HEK293 (cell line): ENCODE measurements at regions not wholly inside any gene's neighbourhood (a gene's known extent, or its start where the extent isn't known, plus 50 kb on each side); places are given as distances from the start of the nearest gene placed in this dataset.

Source experiments
- CTCF ChIA-PET: fragments of 350-600 bp; formaldehyde crosslinking; extraction: SDS; loops from one replicate; lab custom pipeline; 2021; ENCODE audit warnings: antibody characterized with exemption; lab: Yijun Ruan, JAX
- POLR2A ChIA-PET: fragments of 300-600 bp; formaldehyde crosslinking; extraction: SDS; loops from one replicate; lab custom pipeline; 2020; ENCODE audit warnings: antibody characterized with exemption, inconsistent platforms; lab: Yijun Ruan, JAX
- H3K27ac ChIP-seq: fragments of 200-500 bp; sonication (Bioruptor generic); 2 replicates; pipeline ENCODE4 v1.5.1; 2014; ENCODE audit warnings: low read depth, low read length, control low read depth, inconsistent platforms; ENCODE audit errors: extremely low read depth
- H3K36me3 ChIP-seq, 2 experiments: fragments of 200-500 bp in 1 of 2; sonication (Bioruptor generic) in 1 of 2; 1 replicate in 1 of 2; 2 replicates in 1 of 2; pipeline ENCODE4 v1.5.1; 2014 to 2017; ENCODE audit warnings: inconsistent platforms in 2 of 2, low read length in 2 of 2; ENCODE audit not compliant: control insufficient read depth in 2 of 2, insufficient read depth in 1 of 2
- H3K4me1 ChIP-seq: fragments of 200-500 bp; sonication (Bioruptor generic); 2 replicates; pipeline ENCODE4 v1.5.1; 2014; ENCODE audit warnings: mild to moderate bottlenecking, low read length, inconsistent platforms; ENCODE audit not compliant: control insufficient read depth, insufficient read depth
- H3K4me3 ChIP-seq: 2 replicates; pipeline ENCODE4 v1.5.1; 2011; ENCODE audit warnings: low read depth, mild to moderate bottlenecking, control low read depth, low read length, moderate library complexity
- H3K9me3 ChIP-seq: fragments of 200-500 bp; sonication (Bioruptor generic); 2 replicates; pipeline ENCODE4 v1.5.1; 2014; ENCODE audit warnings: low read depth, low read length, inconsistent platforms; ENCODE audit not compliant: control insufficient read depth, insufficient read depth
- HOXC10 ChIP-seq: sonication (generic); formaldehyde crosslinking; IDR thresholded peaks from 2 replicates; pipeline ENCODE4 v1.8.1; 2023; ENCODE audit warnings: mild to moderate bottlenecking, missing genetic modification reagents
- KLF10 ChIP-seq: fragments of 450-650 bp; IDR thresholded peaks from 2 replicates; pipeline ENCODE4 v1.5.1; 2018; ENCODE audit warnings: missing biosample characterization, mild to moderate bottlenecking, missing genetic modification characterization
- KLF17 ChIP-seq: fragments of 450-650 bp; formaldehyde crosslinking; IDR thresholded peaks from 2 replicates; pipeline ENCODE4 v1.5.1; 2016; ENCODE audit warnings: missing biosample characterization, missing genetic modification characterization
- MEIS1 ChIP-seq: sonication (generic); formaldehyde crosslinking; IDR thresholded peaks from 2 replicates; pipeline ENCODE4 v1.8.1; 2022; ENCODE audit warnings: missing genetic modification reagents, mild to moderate bottlenecking, borderline replicate concordance
- MZF1 ChIP-seq: fragments of 450-650 bp; formaldehyde crosslinking; IDR thresholded peaks from 2 replicates; pipeline ENCODE4 v1.5.1; 2017; ENCODE audit warnings: missing biosample characterization, missing genetic modification characterization, borderline replicate concordance
- PRDM1 ChIP-seq: fragments of 450-650 bp; formaldehyde crosslinking; IDR thresholded peaks from 2 replicates; pipeline ENCODE4; 2016; ENCODE audit warnings: missing biosample characterization, missing genetic modification characterization
- SP3 ChIP-seq: fragments of 450-650 bp; formaldehyde crosslinking; IDR thresholded peaks from 2 replicates; pipeline ENCODE4 v1.5.1; 2016; ENCODE audit warnings: missing biosample characterization, missing genetic modification characterization
- ZBTB21 ChIP-seq: fragments of 450-650 bp; formaldehyde crosslinking; IDR thresholded peaks from 2 replicates; pipeline ENCODE4 v1.5.1; 2017; ENCODE audit warnings: missing biosample characterization, missing genetic modification characterization
- ZNF114 ChIP-seq: fragments of 450-650 bp; formaldehyde crosslinking; IDR thresholded peaks from 2 replicates; pipeline ENCODE4 v1.5.0; 2017; ENCODE audit warnings: missing biosample characterization, missing genetic modification characterization
- ZNF138 ChIP-seq: fragments of 450-650 bp; formaldehyde crosslinking; IDR thresholded peaks from 2 replicates; pipeline ENCODE4 v1.5.1; 2016; ENCODE audit warnings: missing biosample characterization, missing genetic modification characterization, borderline replicate concordance
- ZNF157 ChIP-seq: fragments of 450-650 bp; formaldehyde crosslinking; IDR thresholded peaks from 2 replicates; pipeline ENCODE4 v1.5.1; 2016; ENCODE audit warnings: missing biosample characterization, missing genetic modification characterization
- ZNF169 ChIP-seq: fragments of 450-650 bp; formaldehyde crosslinking; IDR thresholded peaks from 2 replicates; pipeline ENCODE4 v1.5.1; 2016; ENCODE audit warnings: missing biosample characterization, missing genetic modification characterization
- ZNF26 ChIP-seq: fragments of 450-650 bp; formaldehyde crosslinking; IDR thresholded peaks from 2 replicates; pipeline ENCODE4 v1.5.1; 2016; ENCODE audit warnings: missing biosample characterization, missing genetic modification characterization
- ZNF416 ChIP-seq: fragments of 450-650 bp; formaldehyde crosslinking; IDR thresholded peaks from 2 replicates; pipeline ENCODE4 v1.5.1; 2016; ENCODE audit warnings: missing biosample characterization, missing genetic modification characterization
- ZNF449 ChIP-seq: fragments of 450-650 bp; formaldehyde crosslinking; IDR thresholded peaks from 2 replicates; pipeline ENCODE4 v1.5.1; 2017; ENCODE audit warnings: missing biosample characterization, mild to moderate bottlenecking, missing genetic modification characterization, moderate library complexity
- ZNF513 ChIP-seq: fragments of 450-650 bp; IDR thresholded peaks from 2 replicates; pipeline ENCODE4 v1.5.1; 2018; ENCODE audit warnings: missing biosample characterization, missing genetic modification characterization
- ZNF548 ChIP-seq: fragments of 450-650 bp; formaldehyde crosslinking; IDR thresholded peaks from 2 replicates; pipeline ENCODE4 v1.5.1; 2016; ENCODE audit warnings: missing biosample characterization, missing genetic modification characterization
- ZNF555 ChIP-seq: fragments of 450-650 bp; formaldehyde crosslinking; conservative IDR thresholded peaks from 2 replicates; pipeline ENCODE4 v1.5.1; 2017; ENCODE audit warnings: missing biosample characterization, mild to moderate bottlenecking, missing genetic modification characterization, inconsistent platforms
- ZNF558 ChIP-seq: fragments of 450-650 bp; formaldehyde crosslinking; IDR thresholded peaks from 2 replicates; pipeline ENCODE4 v1.5.1; 2016; ENCODE audit warnings: missing biosample characterization, missing genetic modification characterization
- ZNF658 ChIP-seq: fragments of 450-650 bp; formaldehyde crosslinking; IDR thresholded peaks from 2 replicates; pipeline ENCODE4; 2016; ENCODE audit warnings: missing biosample characterization, missing genetic modification characterization
- ZNF768 ChIP-seq: fragments of 450-650 bp; formaldehyde crosslinking; IDR thresholded peaks from 2 replicates; pipeline ENCODE4 v1.5.1; 2018; ENCODE audit warnings: missing biosample characterization, mild to moderate bottlenecking, missing genetic modification characterization
- ZNF776 ChIP-seq: fragments of 450-650 bp; formaldehyde crosslinking; IDR thresholded peaks from 2 replicates; pipeline ENCODE4 v1.5.0; 2017; ENCODE audit warnings: missing biosample characterization, missing genetic modification characterization, borderline replicate concordance
- ZNF777 ChIP-seq: fragments of 450-650 bp; formaldehyde crosslinking; IDR thresholded peaks from 2 replicates; pipeline ENCODE4 v1.5.1; 2017; ENCODE audit warnings: missing biosample characterization, missing genetic modification characterization, borderline replicate concordance
- ZNF791 ChIP-seq: fragments of 450-650 bp; formaldehyde crosslinking; IDR thresholded peaks from 2 replicates; pipeline ENCODE4 v1.5.1; 2016; ENCODE audit warnings: missing biosample characterization, missing genetic modification characterization
- ZNF837 ChIP-seq: fragments of 450-650 bp; formaldehyde crosslinking; IDR thresholded peaks from 2 replicates; pipeline ENCODE4 v1.5.1; 2016; ENCODE audit warnings: missing biosample characterization, missing genetic modification characterization
- ZSCAN16 ChIP-seq: fragments of 450-650 bp; formaldehyde crosslinking; IDR thresholded peaks from 2 replicates; pipeline ENCODE4 v1.5.1; 2016; ENCODE audit warnings: missing biosample characterization, missing genetic modification characterization
- ZSCAN23 ChIP-seq: fragments of 450-650 bp; formaldehyde crosslinking; IDR thresholded peaks from 2 replicates; pipeline ENCODE4 v1.5.1; 2016; ENCODE audit warnings: missing biosample characterization, missing genetic modification characterization

GRCh38 chr16:65523283-65523944, 401.6 kb upstream of the CDH11 start:
- POLR2A ChIA-PET = no interaction called here
- CTCF ChIA-PET = no interaction called here
- Histone ChIP-seq H3K9me3 (no peaks in the 10 kb centered on the region), H3K4me1 (no peaks in the 10 kb centered on the region), H3K27ac (no peak overlapping the region), H3K36me3 (no peaks in the 10 kb centered on the region), H3K4me3 (no peak overlapping the region)
- TF ChIP-seq ZNF513 (no peak), ZNF776 (tag by site-specific recombination) (no peak)

GRCh38 chr16:65522412-65522811, 400.5 kb upstream of the CDH11 start:
- POLR2A ChIA-PET = no interaction called here
- no peaks in the 10 kb centered on the region for H3K9me3 ChIP-seq
- no peak overlapping the region for H3K4me3 ChIP-seq
- CTCF ChIA-PET = no interaction called here
- H3K27ac ChIP-seq = no peak overlapping the region
- TF ChIP-seq ZBTB21 (no peak), ZNF169 (no peak), HOXC10 (CRISPR knock-in tag) (no peak), ZNF658 (no peak), ZNF791 (no peak), ZNF114 (tag by site-specific recombination) (no peak), ZNF837 (no peak), PRDM1 (tag by site-specific recombination) (no peak), ZNF768 (no peak), ZNF548 (tag by site-specific recombination) (no peak), ZSCAN16 (no peak), SP3 (no peak), ZNF138 (tag by site-specific recombination) (no peak), ZNF555 (tag by site-specific recombination) (no peak), ZNF558 (tag by site-specific recombination) (no peak), ZNF26 (tag by site-specific recombination) (no peak), ZNF416 (tag by site-specific recombination) (no peak)
- TF ChIP-seq, all 188 proteins: peak for 0
- Histone ChIP-seq H3K36me3 (no peaks in the 10 kb centered on the region), H3K4me1 (no peaks in the 10 kb centered on the region)

- no peak overlapping the region for H3K4me3 ChIP-seq
- ChIA-PET CTCF (no interaction called here), POLR2A (no interaction called here)
- no peak overlapping the region for H3K27ac ChIP-seq
- no peaks in the 10 kb centered on the region for H3K4me1 ChIP-seq
- H3K36me3 ChIP-seq = no peaks in the 10 kb centered on the region
- no peaks in the 10 kb centered on the region for H3K9me3 ChIP-seq
- TF ChIP-seq KLF10 (no peak), MEIS1 (CRISPR knock-in tag) (no peak), KLF17 (no peak), ZNF157 (tag by site-specific recombination) (no peak), ZSCAN23 (no peak), ZNF777 (tag by site-specific recombination) (no peak), ZNF449 (tag by site-specific recombination) (no peak), MZF1 (tag by site-specific recombination) (no peak)
Measured at GRCh38 chr16:65521633-65522328, 399.9 kb upstream of the CDH11 start.
